HEK293 (cell line): ENCODE measurements at regions not wholly inside any gene's neighbourhood (a gene's known extent, or its start where the extent isn't known, plus 50 kb on each side); places are given as distances from the start of the nearest gene placed in this dataset.

Experiments
- CTCF ChIA-PET: fragments of 350-600 bp; formaldehyde crosslinking; extraction: SDS; loops from one replicate; lab custom pipeline; 2021; ENCODE audit warnings: antibody characterized with exemption; lab: Yijun Ruan, JAX
- POLR2A ChIA-PET: fragments of 300-600 bp; formaldehyde crosslinking; extraction: SDS; loops from one replicate; lab custom pipeline; 2020; ENCODE audit warnings: antibody characterized with exemption, inconsistent platforms; lab: Yijun Ruan, JAX
- H3K27ac ChIP-seq: fragments of 200-500 bp; sonication (Bioruptor generic); 2 replicates; pipeline ENCODE4 v1.5.1; 2014; ENCODE audit warnings: low read depth, low read length, control low read depth, inconsistent platforms; ENCODE audit errors: extremely low read depth
- H3K36me3 ChIP-seq, 2 experiments: fragments of 200-500 bp in 1 of 2; sonication (Bioruptor generic) in 1 of 2; 1 replicate in 1 of 2; 2 replicates in 1 of 2; pipeline ENCODE4 v1.5.1; 2014 to 2017; ENCODE audit warnings: inconsistent platforms in 2 of 2, low read length in 2 of 2; ENCODE audit not compliant: control insufficient read depth in 2 of 2, insufficient read depth in 1 of 2
- H3K4me1 ChIP-seq: fragments of 200-500 bp; sonication (Bioruptor generic); 2 replicates; pipeline ENCODE4 v1.5.1; 2014; ENCODE audit warnings: mild to moderate bottlenecking, low read length, inconsistent platforms; ENCODE audit not compliant: control insufficient read depth, insufficient read depth
- H3K4me3 ChIP-seq: 2 replicates; pipeline ENCODE4 v1.5.1; 2011; ENCODE audit warnings: low read depth, mild to moderate bottlenecking, control low read depth, low read length, moderate library complexity
- H3K9me3 ChIP-seq: fragments of 200-500 bp; sonication (Bioruptor generic); 2 replicates; pipeline ENCODE4 v1.5.1; 2014; ENCODE audit warnings: low read depth, low read length, inconsistent platforms; ENCODE audit not compliant: control insufficient read depth, insufficient read depth
- HOXD13 ChIP-seq: sonication (generic); formaldehyde crosslinking; IDR thresholded peaks from 2 replicates; pipeline ENCODE4 v1.8.0; 2022; ENCODE audit warnings: missing genetic modification reagents, borderline replicate concordance
- MYNN ChIP-seq: fragments of 450-650 bp; formaldehyde crosslinking; IDR thresholded peaks from 2 replicates; pipeline ENCODE4 v1.5.1; 2016; ENCODE audit warnings: missing biosample characterization, missing genetic modification characterization, borderline replicate concordance
- SETDB1 ChIP-seq: IDR thresholded peaks from one replicate; pipeline ENCODE4 v1.6.1; 2017; ENCODE audit warnings: mild to moderate bottlenecking, low read length, moderate library complexity, mixed read lengths; ENCODE audit not compliant: insufficient read length
- SP3 ChIP-seq: fragments of 450-650 bp; formaldehyde crosslinking; IDR thresholded peaks from 2 replicates; pipeline ENCODE4 v1.5.1; 2016; ENCODE audit warnings: missing biosample characterization, missing genetic modification characterization
- YY2 ChIP-seq: fragments of 450-650 bp; formaldehyde crosslinking; IDR thresholded peaks from 2 replicates; pipeline ENCODE4 v1.5.1; 2016; ENCODE audit warnings: missing biosample characterization, missing genetic modification characterization
- ZBTB7A ChIP-seq: fragments of 450-650 bp; formaldehyde crosslinking; IDR thresholded peaks from 2 replicates; pipeline ENCODE4 v1.5.1; 2016; ENCODE audit warnings: low read depth, missing biosample characterization, missing genetic modification characterization
- ZFP37 ChIP-seq: fragments of 450-650 bp; formaldehyde crosslinking; IDR thresholded peaks from 2 replicates; pipeline ENCODE4 v1.5.1; 2016; ENCODE audit warnings: missing biosample characterization, missing genetic modification characterization
- ZNF121 ChIP-seq: fragments of 450-650 bp; formaldehyde crosslinking; IDR thresholded peaks from 2 replicates; pipeline ENCODE4 v1.5.1; 2016; ENCODE audit warnings: missing biosample characterization, missing genetic modification characterization
- ZNF169 ChIP-seq: fragments of 450-650 bp; formaldehyde crosslinking; IDR thresholded peaks from 2 replicates; pipeline ENCODE4 v1.5.1; 2016; ENCODE audit warnings: missing biosample characterization, missing genetic modification characterization
- ZNF174 ChIP-seq: fragments of 450-650 bp; formaldehyde crosslinking; IDR thresholded peaks from 2 replicates; pipeline ENCODE4 v1.5.0; 2017; ENCODE audit warnings: missing biosample characterization, mild to moderate bottlenecking, missing genetic modification characterization
- ZNF23 ChIP-seq: fragments of 450-650 bp; formaldehyde crosslinking; IDR thresholded peaks from 2 replicates; pipeline ENCODE4 v1.5.1; 2016; ENCODE audit warnings: missing biosample characterization, missing genetic modification characterization, borderline replicate concordance
- ZNF239 ChIP-seq: fragments of 450-650 bp; formaldehyde crosslinking; IDR thresholded peaks from 2 replicates; pipeline ENCODE4 v1.5.1; 2016; ENCODE audit warnings: missing biosample characterization, missing genetic modification characterization
- ZNF266 ChIP-seq: fragments of 450-650 bp; formaldehyde crosslinking; IDR thresholded peaks from 2 replicates; pipeline ENCODE4 v1.5.1; 2016; ENCODE audit warnings: missing biosample characterization, missing genetic modification characterization, low read depth
- ZNF324 ChIP-seq: fragments of 450-650 bp; formaldehyde crosslinking; IDR thresholded peaks from 2 replicates; pipeline ENCODE4 v1.5.1; 2016; ENCODE audit warnings: missing biosample characterization, missing genetic modification characterization
- ZNF335 ChIP-seq: fragments of 450-650 bp; formaldehyde crosslinking; conservative IDR thresholded peaks from 2 replicates; pipeline ENCODE4 v1.5.1; 2016; ENCODE audit warnings: missing biosample characterization, missing genetic modification characterization
- ZNF423 ChIP-seq: fragments of 450-650 bp; formaldehyde crosslinking; IDR thresholded peaks from 2 replicates; pipeline ENCODE4 v1.5.1; 2016; ENCODE audit warnings: missing biosample characterization, missing genetic modification characterization
- ZNF48 ChIP-seq: fragments of 450-650 bp; formaldehyde crosslinking; IDR thresholded peaks from 2 replicates; pipeline ENCODE4 v1.5.1; 2016; ENCODE audit warnings: missing biosample characterization, missing genetic modification characterization
- ZNF510 ChIP-seq: fragments of 450-650 bp; formaldehyde crosslinking; IDR thresholded peaks from 2 replicates; pipeline ENCODE4 v1.5.1; 2018; ENCODE audit warnings: mild to moderate bottlenecking, missing genetic modification characterization, missing biosample characterization; ENCODE audit not compliant: insufficient replicate concordance
- ZNF514 ChIP-seq: fragments of 450-650 bp; formaldehyde crosslinking; IDR thresholded peaks from 2 replicates; pipeline ENCODE4 v1.5.1; 2016; ENCODE audit warnings: missing biosample characterization, missing genetic modification characterization
- ZNF529 ChIP-seq: fragments of 450-650 bp; formaldehyde crosslinking; IDR thresholded peaks from 2 replicates; pipeline ENCODE4 v1.5.1; 2017; ENCODE audit warnings: missing genetic modification characterization, missing biosample characterization; ENCODE audit not compliant: insufficient replicate concordance
- ZNF530 ChIP-seq: fragments of 450-650 bp; formaldehyde crosslinking; IDR thresholded peaks from 2 replicates; pipeline ENCODE4 v1.5.1; 2016; ENCODE audit warnings: low read depth, missing biosample characterization, missing genetic modification characterization
- ZNF585B ChIP-seq: fragments of 450-650 bp; formaldehyde crosslinking; IDR thresholded peaks from 2 replicates; pipeline ENCODE4 v1.5.1; 2016; ENCODE audit warnings: missing biosample characterization, missing genetic modification characterization
- ZNF624 ChIP-seq: fragments of 450-650 bp; formaldehyde crosslinking; IDR thresholded peaks from 2 replicates; pipeline ENCODE4 v1.5.1; 2017; ENCODE audit warnings: missing biosample characterization, missing genetic modification characterization
- ZNF626 ChIP-seq: fragments of 450-650 bp; sonication (Bioruptor Pico); formaldehyde crosslinking; IDR thresholded peaks from 2 replicates; pipeline ENCODE4 v1.5.1; 2018; ENCODE audit warnings: missing biosample characterization, missing genetic modification characterization, inconsistent platforms
- ZNF660 ChIP-seq: fragments of 450-650 bp; IDR thresholded peaks from 2 replicates; pipeline ENCODE4 v1.5.1; 2018; ENCODE audit warnings: missing biosample characterization, mild to moderate bottlenecking, missing genetic modification characterization
- ZNF701 ChIP-seq: fragments of 450-650 bp; formaldehyde crosslinking; IDR thresholded peaks from 2 replicates; pipeline ENCODE4 v1.5.1; 2016; ENCODE audit warnings: missing biosample characterization, missing genetic modification characterization
- ZNF747 ChIP-seq: fragments of 450-650 bp; formaldehyde crosslinking; IDR thresholded peaks from 2 replicates; pipeline ENCODE4 v1.5.1; 2016; ENCODE audit warnings: missing biosample characterization, missing genetic modification characterization
- ZNF791 ChIP-seq: fragments of 450-650 bp; formaldehyde crosslinking; IDR thresholded peaks from 2 replicates; pipeline ENCODE4 v1.5.1; 2016; ENCODE audit warnings: missing biosample characterization, missing genetic modification characterization
- TF ChIP-seq, protein P1 (sequence below): fragments of 450-650 bp; formaldehyde crosslinking; IDR thresholded peaks from 2 replicates; pipeline ENCODE4 v1.5.1; 2016; ENCODE audit warnings: missing biosample characterization, missing genetic modification characterization
- TF ChIP-seq, protein P2 (sequence below): fragments of 450-650 bp; formaldehyde crosslinking; IDR thresholded peaks from 2 replicates; pipeline ENCODE4 v1.5.1; 2016; ENCODE audit warnings: missing biosample characterization, missing genetic modification characterization

DNA sequence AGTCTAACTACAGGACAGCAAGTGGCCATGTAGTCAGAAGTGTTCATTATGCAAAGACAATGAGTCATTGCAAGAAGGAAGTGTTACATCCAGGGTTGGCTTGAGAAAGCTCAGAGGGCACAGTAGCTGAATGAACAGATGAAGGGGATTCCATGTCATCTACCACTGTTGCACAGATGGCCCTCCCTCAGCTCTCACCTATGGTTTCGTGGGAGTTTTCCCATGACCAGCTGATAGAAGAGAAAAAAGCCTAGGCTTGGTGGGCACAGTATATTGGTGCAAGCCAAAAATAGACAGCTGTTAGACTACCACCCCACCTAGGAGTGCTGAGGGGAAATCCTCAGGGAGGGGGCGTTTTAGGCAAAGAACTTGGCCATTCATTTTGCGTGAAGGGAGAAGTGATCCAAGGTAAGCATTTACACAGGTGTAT is 217.0 kb downstream of the DMRT2 start:
- H3K36me3 ChIP-seq = no peaks in the 10 kb centered on the region
- H3K4me1 ChIP-seq = no peaks in the 10 kb centered on the region
- no peaks in the 10 kb centered on the region for H3K9me3 ChIP-seq
- H3K27ac ChIP-seq = no peak overlapping the region
- POLR2A ChIA-PET = no interaction called here
- H3K4me3 ChIP-seq = no peak overlapping the region
- CTCF ChIA-PET = no interaction called here
- TF ChIP-seq ZNF529 (no peak), ZNF701 (tag by site-specific recombination) (no peak)

DNA sequence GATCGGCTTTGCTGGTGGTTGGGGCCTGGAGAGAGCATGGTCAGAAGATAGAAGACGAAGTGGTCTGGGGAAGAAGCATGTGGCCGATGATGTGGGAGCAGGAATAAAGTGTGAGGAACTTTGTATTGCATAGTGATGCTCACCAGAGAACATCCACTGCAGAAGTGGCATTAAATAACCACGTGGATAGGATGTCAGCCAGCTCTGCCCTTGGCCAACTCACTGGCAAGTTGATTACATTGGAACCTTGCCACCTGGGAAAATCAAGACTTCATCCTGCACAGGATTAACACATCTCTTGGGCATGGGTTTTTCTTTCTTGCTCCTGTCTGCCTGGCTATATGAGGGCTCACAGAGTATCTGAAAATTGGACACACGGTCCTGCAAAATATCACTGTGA is 217.4 kb downstream of the DMRT2 start:
- CTCF ChIA-PET = no interaction called here
- no peak overlapping the region for H3K27ac ChIP-seq
- H3K4me1 ChIP-seq = no peaks in the 10 kb centered on the region
- H3K9me3 ChIP-seq = no peaks in the 10 kb centered on the region
- no peaks in the 10 kb centered on the region for H3K36me3 ChIP-seq
- no peak for TF ChIP-seq ZNF174 (tag by site-specific recombination)
- TF ChIP-seq ZNF266 = no peak
- TF ChIP-seq ZNF791 (tag by site-specific recombination) = no peak
- TF ChIP-seq ZNF48 (tag by site-specific recombination) = no peak
- TF ChIP-seq MYNN (tag by site-specific recombination) = no peak
- TF ChIP-seq ZFP37 = no peak
- TF ChIP-seq ZNF121 (tag by site-specific recombination) = no peak
- TF ChIP-seq ZNF514 = no peak
- TF ChIP-seq ZNF169 = no peak
- no peak for TF ChIP-seq ZNF624 (tag by site-specific recombination)
- TF ChIP-seq SP3 = no peak
- no peak for TF ChIP-seq ZNF324 (tag by site-specific recombination)
- no peak for TF ChIP-seq ZNF660 (tag by site-specific recombination)
- TF ChIP-seq, protein P1, sequence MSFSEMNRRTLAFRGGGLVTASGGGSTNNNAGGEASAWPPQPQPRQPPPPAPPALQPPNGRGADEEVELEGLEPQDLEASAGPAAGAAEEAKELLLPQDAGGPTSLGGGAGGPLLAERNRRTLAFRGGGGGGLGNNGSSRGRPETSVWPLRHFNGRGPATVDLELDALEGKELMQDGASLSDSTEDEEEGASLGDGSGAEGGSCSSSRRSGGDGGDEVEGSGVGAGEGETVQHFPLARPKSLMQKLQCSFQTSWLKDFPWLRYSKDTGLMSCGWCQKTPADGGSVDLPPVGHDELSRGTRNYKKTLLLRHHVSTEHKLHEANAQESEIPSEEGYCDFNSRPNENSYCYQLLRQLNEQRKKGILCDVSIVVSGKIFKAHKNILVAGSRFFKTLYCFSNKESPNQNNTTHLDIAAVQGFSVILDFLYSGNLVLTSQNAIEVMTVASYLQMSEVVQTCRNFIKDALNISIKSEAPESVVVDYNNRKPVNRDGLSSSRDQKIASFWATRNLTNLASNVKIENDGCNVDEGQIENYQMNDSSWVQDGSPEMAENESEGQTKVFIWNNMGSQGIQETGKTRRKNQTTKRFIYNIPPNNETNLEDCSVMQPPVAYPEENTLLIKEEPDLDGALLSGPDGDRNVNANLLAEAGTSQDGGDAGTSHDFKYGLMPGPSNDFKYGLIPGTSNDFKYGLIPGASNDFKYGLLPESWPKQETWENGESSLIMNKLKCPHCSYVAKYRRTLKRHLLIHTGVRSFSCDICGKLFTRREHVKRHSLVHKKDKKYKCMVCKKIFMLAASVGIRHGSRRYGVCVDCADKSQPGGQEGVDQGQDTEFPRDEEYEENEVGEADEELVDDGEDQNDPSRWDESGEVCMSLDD = no peak
- no peak overlapping the region for H3K4me3 ChIP-seq
- POLR2A ChIA-PET = no interaction called here

DNA sequence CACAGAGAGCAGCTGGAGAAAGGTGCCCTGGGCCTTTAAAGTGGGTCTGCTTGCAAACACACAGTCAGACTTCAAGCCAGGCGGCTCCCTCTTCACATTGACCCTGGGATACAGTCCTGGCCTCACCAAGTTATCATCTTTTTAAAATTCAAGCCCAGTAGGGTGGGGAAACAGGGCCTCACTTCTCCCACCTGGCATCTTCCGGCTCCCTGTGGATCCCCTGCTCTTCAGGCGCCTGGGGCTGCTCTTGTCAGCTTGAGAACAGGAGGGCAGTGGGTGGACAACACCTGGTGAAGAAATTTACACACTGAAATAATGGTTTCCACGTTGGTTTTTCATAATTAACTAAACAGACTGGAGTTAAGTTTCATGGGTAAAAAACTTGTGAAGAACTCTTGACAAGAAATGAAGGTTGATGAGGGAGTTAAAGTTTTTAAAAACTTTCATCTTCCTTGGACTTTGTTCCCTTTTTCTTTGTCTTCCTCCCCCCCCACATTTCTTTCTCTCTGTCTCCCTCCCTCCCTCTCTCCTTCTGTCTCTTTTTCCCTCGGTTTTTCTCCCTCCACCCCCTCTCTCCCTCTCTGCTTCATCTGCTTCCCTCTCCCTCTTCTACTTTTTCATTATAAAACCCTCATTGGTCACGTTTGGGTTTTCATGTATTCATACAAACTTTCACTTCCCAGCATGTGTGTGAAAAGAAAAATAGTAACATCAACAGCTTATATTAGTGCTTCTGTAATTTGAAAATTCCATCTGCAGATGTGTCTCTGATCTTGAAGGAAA is 219.6 kb downstream of the DMRT2 start:
- POLR2A ChIA-PET = no interaction called here

More for the DNA sequence above, 219.6 kb downstream of the DMRT2 start:
- H3K27ac ChIP-seq = no peak overlapping the region
- no peaks in the 10 kb centered on the region for H3K36me3 ChIP-seq
- H3K4me1 ChIP-seq = no peaks in the 10 kb centered on the region
- no peak overlapping the region for H3K4me3 ChIP-seq
- CTCF ChIA-PET = interaction anchor here (0.6 to 0.7 kb wide), 2 partner anchors 46 to 179 kb away, joined by 4 read pairs; no protein-coding TSS in a partner anchor
- no peaks in the 10 kb centered on the region for H3K9me3 ChIP-seq
- TF ChIP-seq ZBTB7A (no peak), SETDB1 (no peak), ZNF239 (tag by site-specific recombination) (no peak), YY2 (tag by site-specific recombination) (no peak), ZNF747 (tag by site-specific recombination) (no peak), HOXD13 (CRISPR knock-in tag) (no peak), ZNF585B (tag by site-specific recombination) (no peak), ZNF23 (tag by site-specific recombination) (no peak), ZNF335 (no peak), ZNF510 (tag by site-specific recombination) (no peak), ZNF626 (no peak), ZNF530 (tag by site-specific recombination) (no peak), ZNF423 (tag by site-specific recombination) (no peak)
- TF ChIP-seq, protein P2, sequence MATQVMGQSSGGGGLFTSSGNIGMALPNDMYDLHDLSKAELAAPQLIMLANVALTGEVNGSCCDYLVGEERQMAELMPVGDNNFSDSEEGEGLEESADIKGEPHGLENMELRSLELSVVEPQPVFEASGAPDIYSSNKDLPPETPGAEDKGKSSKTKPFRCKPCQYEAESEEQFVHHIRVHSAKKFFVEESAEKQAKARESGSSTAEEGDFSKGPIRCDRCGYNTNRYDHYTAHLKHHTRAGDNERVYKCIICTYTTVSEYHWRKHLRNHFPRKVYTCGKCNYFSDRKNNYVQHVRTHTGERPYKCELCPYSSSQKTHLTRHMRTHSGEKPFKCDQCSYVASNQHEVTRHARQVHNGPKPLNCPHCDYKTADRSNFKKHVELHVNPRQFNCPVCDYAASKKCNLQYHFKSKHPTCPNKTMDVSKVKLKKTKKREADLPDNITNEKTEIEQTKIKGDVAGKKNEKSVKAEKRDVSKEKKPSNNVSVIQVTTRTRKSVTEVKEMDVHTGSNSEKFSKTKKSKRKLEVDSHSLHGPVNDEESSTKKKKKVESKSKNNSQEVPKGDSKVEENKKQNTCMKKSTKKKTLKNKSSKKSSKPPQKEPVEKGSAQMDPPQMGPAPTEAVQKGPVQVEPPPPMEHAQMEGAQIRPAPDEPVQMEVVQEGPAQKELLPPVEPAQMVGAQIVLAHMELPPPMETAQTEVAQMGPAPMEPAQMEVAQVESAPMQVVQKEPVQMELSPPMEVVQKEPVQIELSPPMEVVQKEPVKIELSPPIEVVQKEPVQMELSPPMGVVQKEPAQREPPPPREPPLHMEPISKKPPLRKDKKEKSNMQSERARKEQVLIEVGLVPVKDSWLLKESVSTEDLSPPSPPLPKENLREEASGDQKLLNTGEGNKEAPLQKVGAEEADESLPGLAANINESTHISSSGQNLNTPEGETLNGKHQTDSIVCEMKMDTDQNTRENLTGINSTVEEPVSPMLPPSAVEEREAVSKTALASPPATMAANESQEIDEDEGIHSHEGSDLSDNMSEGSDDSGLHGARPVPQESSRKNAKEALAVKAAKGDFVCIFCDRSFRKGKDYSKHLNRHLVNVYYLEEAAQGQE (tag by site-specific recombination) = no peak
- TF ChIP-seq, all 188 proteins: peak for 0
